H9 (cell line): ENCODE measurements at regions not wholly inside any gene's neighbourhood (a gene's known extent, or its start where the extent isn't known, plus 50 kb on each side); places are given as distances from the start of the nearest gene placed in this dataset.

Source experiments
- DNase-seq: peaks from one replicate; pipeline ENCODE4 v3.0.0-alpha.2; 2017
- H2AFZ ChIP-seq: one replicate; pipeline ENCODE4 v1.6.1; 2013; ENCODE audit warnings: mild to moderate bottlenecking, low read length, control low read depth, moderate library complexity
- H2AK5ac ChIP-seq: 2 replicates; pipeline ENCODE4 v1.6.1; 2013; ENCODE audit warnings: low read length, control low read depth, mixed read lengths; ENCODE audit not compliant: insufficient read length
- H2BK120ac ChIP-seq: one replicate; pipeline ENCODE4 v1.6.1; 2013; ENCODE audit warnings: low read depth, mild to moderate bottlenecking, low read length, control low read depth, inconsistent platforms; ENCODE audit not compliant: poor library complexity, severe bottlenecking
- H2BK12ac ChIP-seq: 2 replicates; pipeline ENCODE4 v1.6.1; 2013; ENCODE audit warnings: low read length, control low read depth, mixed read lengths, low read depth; ENCODE audit not compliant: insufficient read length
- H2BK15ac ChIP-seq: 2 replicates; pipeline ENCODE4 v1.6.1; 2013; ENCODE audit warnings: low read depth, low read length, control low read depth
- H2BK20ac ChIP-seq: one replicate; pipeline ENCODE4 v1.6.1; 2013; ENCODE audit warnings: low read depth, mild to moderate bottlenecking, low read length, control low read depth, inconsistent platforms; ENCODE audit not compliant: poor library complexity, severe bottlenecking
- H2BK5ac ChIP-seq: 2 replicates; pipeline ENCODE4 v1.6.1; 2013; ENCODE audit warnings: low read length, control low read depth, mixed read lengths; ENCODE audit not compliant: insufficient read length
- H3K14ac ChIP-seq: 2 replicates; pipeline ENCODE4 v1.6.1; 2013; ENCODE audit warnings: low read length, control low read depth; ENCODE audit not compliant: insufficient read depth
- H3K18ac ChIP-seq: 2 replicates; pipeline ENCODE4 v1.6.1; 2013; ENCODE audit warnings: low read depth, mild to moderate bottlenecking, mixed read lengths, low read length, control low read depth; ENCODE audit not compliant: insufficient read length
- H3K23ac ChIP-seq: 2 replicates; pipeline ENCODE4 v1.6.1; 2013; ENCODE audit warnings: low read length, control low read depth, mixed read lengths, low read depth; ENCODE audit not compliant: insufficient read length
- H3K23me2 ChIP-seq: 2 replicates; pipeline ENCODE4 v1.6.1; 2013; ENCODE audit warnings: low read depth, mild to moderate bottlenecking, mixed read lengths, low read length, control low read depth; ENCODE audit not compliant: insufficient read length, poor library complexity, severe bottlenecking
- H3K27ac ChIP-seq: 2 replicates; pipeline ENCODE4 v1.5.1; 2013; ENCODE audit warnings: low read length, control low read depth, mixed read lengths, low read depth; ENCODE audit not compliant: insufficient read length
- H3K27me3 ChIP-seq: 2 replicates; pipeline ENCODE4 v1.6.1; 2013; ENCODE audit warnings: low read length, control low read depth, inconsistent platforms; ENCODE audit not compliant: insufficient read depth
- H3K4ac ChIP-seq: 2 replicates; pipeline ENCODE4 v1.6.1; 2013; ENCODE audit warnings: low read depth, mild to moderate bottlenecking, control low read depth, inconsistent platforms, low read length, moderate library complexity
- H3K4me1 ChIP-seq: 2 replicates; pipeline ENCODE4 v1.6.1; 2013; ENCODE audit warnings: low read length, control low read depth, inconsistent platforms; ENCODE audit not compliant: insufficient read depth
- H3K4me2 ChIP-seq: 2 replicates; pipeline ENCODE4 v1.6.1; 2013; ENCODE audit warnings: low read length, control low read depth, mixed read lengths; ENCODE audit not compliant: insufficient read length, insufficient read depth
- H3K56ac ChIP-seq: 2 replicates; pipeline ENCODE4 v1.6.1; 2013; ENCODE audit warnings: low read depth, mild to moderate bottlenecking, mixed read lengths, low read length, control low read depth; ENCODE audit not compliant: insufficient read length
- H3K79me1 ChIP-seq: 2 replicates; pipeline ENCODE4 v1.6.1; 2013; ENCODE audit warnings: low read depth, mild to moderate bottlenecking, moderate library complexity, low read length, control low read depth, inconsistent platforms; ENCODE audit not compliant: insufficient read depth, poor library complexity, severe bottlenecking
- H3K79me2 ChIP-seq: 2 replicates; pipeline ENCODE4 v1.6.1; 2013; ENCODE audit warnings: low read length, control low read depth, inconsistent platforms; ENCODE audit not compliant: insufficient read depth
- H3K9ac ChIP-seq: 2 replicates; pipeline ENCODE4 v1.6.1; 2013; ENCODE audit warnings: low read length, control low read depth, mixed read lengths; ENCODE audit not compliant: insufficient read length; ENCODE audit errors: extremely low read depth
- H3K9me3 ChIP-seq: one replicate; pipeline ENCODE4 v1.6.1; 2013; ENCODE audit warnings: low read depth, low read length, inconsistent platforms; ENCODE audit not compliant: control insufficient read depth
- H3T11ph ChIP-seq: one replicate; pipeline ENCODE4 v1.6.1; 2013; ENCODE audit warnings: mild to moderate bottlenecking, low read length, control low read depth, inconsistent platforms
- H4K20me1 ChIP-seq: one replicate; pipeline ENCODE4 v1.6.1; 2013; ENCODE audit not compliant: control insufficient read depth, insufficient read length, insufficient read depth
- H4K5ac ChIP-seq: 2 replicates; pipeline ENCODE4 v1.6.1; 2013; ENCODE audit warnings: low read depth, mild to moderate bottlenecking, mixed read lengths, low read length, control low read depth; ENCODE audit not compliant: insufficient read length
- H4K8ac ChIP-seq: replicated peaks from 2 replicates; pipeline ENCODE4 v1.6.1; 2013; ENCODE audit warnings: low read length, control low read depth, mixed read lengths, low read depth; ENCODE audit not compliant: insufficient read length
- H4K91ac ChIP-seq: 2 replicates; pipeline ENCODE4 v1.6.1; 2013; ENCODE audit warnings: low read depth, mild to moderate bottlenecking, moderate library complexity, mixed read lengths, low read length, control low read depth; ENCODE audit not compliant: insufficient read length
- H3K27ac Mint-ChIP-seq, 3 experiments: 2 replicates in 2 of 3; 3 replicates in 1 of 3; pipeline ENCODE4 v1.8.0; 2020 to 2021; ENCODE audit warnings: mixed read lengths in 3 of 3, mild to moderate bottlenecking in 1 of 3, moderate library complexity in 1 of 3
- H3K27me3 Mint-ChIP-seq: 2 replicates; pipeline ENCODE4 v1.8.0; 2021; ENCODE audit warnings: low read depth, mild to moderate bottlenecking, moderate library complexity, mixed read lengths
- H3K36me3 Mint-ChIP-seq, 3 experiments: 2 replicates in 2 of 3; 3 replicates in 1 of 3; pipeline ENCODE4 v1.8.0; 2020 to 2021; ENCODE audit warnings: low read depth in 3 of 3, mixed read lengths in 3 of 3; ENCODE audit not compliant: insufficient read depth in 1 of 3
- H3K4me1 Mint-ChIP-seq, 2 experiments: 2 replicates each; pipeline ENCODE4 v1.8.0; 2020; ENCODE audit warnings: mixed read lengths in 2 of 2
- H3K4me3 Mint-ChIP-seq, 2 experiments: 2 replicates in 1 of 2; 3 replicates in 1 of 2; pipeline ENCODE4 v1.8.0; 2020 to 2021; ENCODE audit warnings: mild to moderate bottlenecking in 2 of 2, mixed read lengths in 2 of 2, moderate library complexity in 1 of 2
- H3K9me3 Mint-ChIP-seq, 2 experiments: 2 replicates in 1 of 2; 3 replicates in 1 of 2; pipeline ENCODE4 v1.8.0; 2020; ENCODE audit warnings: mild to moderate bottlenecking in 2 of 2, mixed read lengths in 2 of 2, moderate library complexity in 1 of 2
- WGBS: extraction: QIAGEN DNeasy Blood & Tissue Kit; methylation state at CpG from one replicate; pipeline ENCODE4 v1.1.7; 2013; ENCODE audit warnings: missing lambda C conversion rate, low lambda C conversion rate, mixed read lengths; ENCODE audit not compliant: insufficient read length; ENCODE audit errors: extremely low coverage; 5-methylcytosine and 5-hydroxymethylcytosine counted together
- TF ChIP-seq, protein P1 (sequence below): fragments of 200-600 bp; sonication (generic); conservative IDR thresholded peaks from 3 replicates; pipeline ENCODE4 v1.8.0; 2021; ENCODE audit warnings: antibody characterized with exemption, mild to moderate bottlenecking

DNA sequence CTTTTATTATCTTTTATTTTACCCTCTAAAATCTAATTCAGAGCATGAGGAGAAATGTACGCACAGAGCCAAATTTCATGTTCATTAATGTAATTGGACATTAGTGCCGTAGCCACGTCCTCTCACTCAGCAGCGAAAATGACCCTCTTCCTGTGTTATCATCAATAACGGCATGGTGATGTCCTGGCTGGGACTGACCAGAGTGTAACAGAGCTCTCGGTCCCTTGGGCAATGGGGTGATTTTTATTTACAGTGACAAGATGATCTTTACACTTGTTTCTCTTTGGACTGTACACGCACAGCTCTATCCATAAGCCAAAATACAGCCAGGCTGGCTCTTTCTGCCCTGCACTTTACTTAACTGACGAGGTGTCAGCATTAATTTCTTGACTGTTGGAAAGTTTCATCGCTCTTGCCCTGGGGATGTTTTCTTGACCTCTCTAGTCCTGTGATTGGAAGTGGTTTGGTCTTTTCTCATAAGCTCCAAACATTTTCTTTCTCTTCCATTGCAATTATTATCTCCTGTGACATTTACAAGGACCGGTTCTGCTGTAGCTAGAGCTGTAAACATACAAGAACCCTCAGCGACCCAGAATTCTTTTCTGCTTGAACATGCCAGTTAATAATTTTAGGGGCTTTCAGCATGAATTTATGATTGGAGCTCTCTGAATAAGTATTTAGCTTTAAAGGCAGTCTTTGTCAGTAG is 308.0 kb upstream of the PIK3C3 start:
- H3K14ac ChIP-seq: no peak overlapping the region
- no peak overlapping the region for H4K5ac ChIP-seq
- H2BK20ac ChIP-seq: no peak overlapping the region
- no peak overlapping the region for H2AK5ac ChIP-seq
- no peak overlapping the region for H2BK15ac ChIP-seq
- no peak overlapping the region for H3K4ac ChIP-seq
- peaks cover 0 to 3% of the 10 kb centered on the region in 2 experiments; a peak in 2 of 5 replicates for H3K9me3 Mint-ChIP-seq
- no peak overlapping the region for H2BK120ac ChIP-seq
- H4K20me1 ChIP-seq: no peaks in the 10 kb centered on the region
- no peak overlapping the region for H4K8ac ChIP-seq
- TF ChIP-seq, protein P1, sequence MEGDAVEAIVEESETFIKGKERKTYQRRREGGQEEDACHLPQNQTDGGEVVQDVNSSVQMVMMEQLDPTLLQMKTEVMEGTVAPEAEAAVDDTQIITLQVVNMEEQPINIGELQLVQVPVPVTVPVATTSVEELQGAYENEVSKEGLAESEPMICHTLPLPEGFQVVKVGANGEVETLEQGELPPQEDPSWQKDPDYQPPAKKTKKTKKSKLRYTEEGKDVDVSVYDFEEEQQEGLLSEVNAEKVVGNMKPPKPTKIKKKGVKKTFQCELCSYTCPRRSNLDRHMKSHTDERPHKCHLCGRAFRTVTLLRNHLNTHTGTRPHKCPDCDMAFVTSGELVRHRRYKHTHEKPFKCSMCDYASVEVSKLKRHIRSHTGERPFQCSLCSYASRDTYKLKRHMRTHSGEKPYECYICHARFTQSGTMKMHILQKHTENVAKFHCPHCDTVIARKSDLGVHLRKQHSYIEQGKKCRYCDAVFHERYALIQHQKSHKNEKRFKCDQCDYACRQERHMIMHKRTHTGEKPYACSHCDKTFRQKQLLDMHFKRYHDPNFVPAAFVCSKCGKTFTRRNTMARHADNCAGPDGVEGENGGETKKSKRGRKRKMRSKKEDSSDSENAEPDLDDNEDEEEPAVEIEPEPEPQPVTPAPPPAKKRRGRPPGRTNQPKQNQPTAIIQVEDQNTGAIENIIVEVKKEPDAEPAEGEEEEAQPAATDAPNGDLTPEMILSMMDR: no peak
- H2BK5ac ChIP-seq: no peak overlapping the region
- H3K79me2 ChIP-seq: no peaks in the 10 kb centered on the region
- no peak for DNase-seq
- no peaks in the 10 kb centered on the region; a peak in 1 of 7 replicates for H3K36me3 Mint-ChIP-seq
- H3K27me3 ChIP-seq: no peaks in the 10 kb centered on the region
- H2BK12ac ChIP-seq: no peak overlapping the region
- no peak overlapping the region for H3K18ac ChIP-seq
- no peak overlapping the region for H3K4me2 ChIP-seq
- no peak overlapping the region for H3K23ac ChIP-seq
- H3K4me1 Mint-ChIP-seq: no peaks in the 10 kb centered on the region
- H3K27ac Mint-ChIP-seq: no peak overlapping the region
- H3K9ac ChIP-seq: no peak overlapping the region
- no peaks in the 10 kb centered on the region for H3K27me3 Mint-ChIP-seq
- no peaks in the 10 kb centered on the region for H3K79me1 ChIP-seq
- H3K4me3 Mint-ChIP-seq: no peak overlapping the region
- H2AFZ ChIP-seq: no peak overlapping the region
- no peak overlapping the region for H3K56ac ChIP-seq
- H3K4me1 ChIP-seq: no peaks in the 10 kb centered on the region
- H3K23me2 ChIP-seq: no peaks in the 10 kb centered on the region
- no peak overlapping the region for H4K91ac ChIP-seq
- no CpG with 5 or more reads among the region's 11 CpGs for WGBS
- no peak overlapping the region for H3T11ph ChIP-seq
- no peaks in the 10 kb centered on the region for H3K9me3 ChIP-seq
- no peak overlapping the region for H3K27ac ChIP-seq
